GM12878 (cell line): ENCODE measurements at regions not wholly inside any gene's neighbourhood (a gene's known extent, or its start where the extent isn't known, plus 50 kb on each side); places are given as distances from the start of the nearest gene placed in this dataset.

Experiments
- ATAC-seq: fragments of 200-7000 bp; cut with Tn5 transposase; 3 replicates; pipeline ENCODE4 v1.9.1; 2020; ENCODE audit warnings: mild to moderate bottlenecking, moderate library complexity
- BruUV-seq: library from RNA; stranded (reverse); fragments of 400-500 nt; replicated peaks from 2 replicates; lab custom pipeline; 2021; lab: Mats Ljungman, UMichigan
- CTCF ChIA-PET: fragments of 300-600 bp; sonication (Branson Sonifier 250); formaldehyde crosslinking; extraction: SDS; loops from one replicate; lab custom pipeline; 2021; ENCODE audit warnings: inconsistent platforms; lab: Yijun Ruan, JAX
- POLR2A ChIA-PET: fragments of 350-600 bp; formaldehyde crosslinking; extraction: SDS; loops from one replicate; lab custom pipeline; 2021; ENCODE audit warnings: inconsistent platforms; lab: Charles Lee
- RAD21 ChIA-PET: fragments of 300-600 bp; sonication (Branson Sonifier 250); formaldehyde crosslinking; loops from one replicate; lab custom pipeline; 2023; ENCODE audit warnings: antibody characterized with exemption; ENCODE audit not compliant: unreplicated experiment; lab: Charles Lee
- SMC1A ChIA-PET: fragments of 300-600 bp; sonication (Branson Sonifier 250); formaldehyde crosslinking; loops from one replicate; lab custom pipeline; 2023; ENCODE audit not compliant: unreplicated experiment, uncharacterized antibody; lab: Charles Lee
- DNase-seq: peaks from one replicate; pipeline ENCODE4 v3.0.0-alpha.2; 2011; ENCODE audit warnings: low read depth, low spot score
- FAIRE-seq: peaks from 3 replicates; lab custom pipeline; 2011; peaks lifted over from hg19 to GRCh38; lab: Jason Lieb, UNC
- H2AFZ ChIP-seq: 2 replicates; pipeline ENCODE4 v1.6.0; 2011; ENCODE audit warnings: low read depth, low read length, control low read depth; ENCODE audit not compliant: control insufficient read depth
- H3K27ac ChIP-seq: 2 replicates; pipeline ENCODE4 v1.5.1; 2011; ENCODE audit warnings: control low read depth; ENCODE audit not compliant: control insufficient read depth, insufficient read depth
- H3K27me3 ChIP-seq, 2 experiments: replicated peaks in 1 of 2; 2 replicates each; pipeline versions ENCODE4 v1.6.0 to v1.6.1; 2011; ENCODE audit warnings: low read length in 1 of 2; ENCODE audit not compliant: control insufficient read depth in 2 of 2, insufficient read depth in 2 of 2
- H3K36me3 ChIP-seq, 2 experiments: 2 replicates each; pipeline ENCODE4 v1.5.1; 2011; ENCODE audit warnings: low read length in 1 of 2; ENCODE audit not compliant: control insufficient read depth in 2 of 2, insufficient read depth in 2 of 2
- H3K4me1 ChIP-seq: 2 replicates; pipeline ENCODE4 v1.6.1; 2011; ENCODE audit warnings: mild to moderate bottlenecking, low read length, moderate library complexity, mixed read lengths; ENCODE audit not compliant: control insufficient read depth, insufficient read depth
- H3K4me2 ChIP-seq: 2 replicates; pipeline ENCODE4 v1.6.0; 2011; ENCODE audit warnings: control low read depth; ENCODE audit not compliant: control insufficient read depth, insufficient read depth
- H3K4me3 ChIP-seq: fragments of 200-600 bp; sonication (generic); 2 replicates; pipeline ENCODE4 v1.5.1; 2016
- H3K79me2 ChIP-seq: 2 replicates; pipeline ENCODE4 v1.6.0; 2011; ENCODE audit warnings: low read length; ENCODE audit not compliant: control insufficient read depth, insufficient read depth
- H3K9ac ChIP-seq: 2 replicates; pipeline ENCODE4 v1.8.0; 2011; ENCODE audit warnings: low read length, control low read depth, mixed read lengths; ENCODE audit not compliant: control insufficient read depth, insufficient read depth
- H3K9me3 ChIP-seq: replicated peaks from 3 replicates; pipeline ENCODE4 v1.5.1; 2011; ENCODE audit warnings: mild to moderate bottlenecking, low read length; ENCODE audit not compliant: control insufficient read depth, insufficient read depth
- H4K20me1 ChIP-seq: 2 replicates; pipeline ENCODE4 v1.6.0; 2011; ENCODE audit not compliant: control insufficient read depth, insufficient read depth
- ETV6 ChIP-seq, 2 experiments: fragments of 450-650 bp in 1 of 2; IDR thresholded peaks in 1 of 2; conservative IDR thresholded peaks in 1 of 2; 2 replicates each; pipeline ENCODE4 v1.6.1; 2014; ENCODE audit warnings: antibody characterized with exemption in 1 of 2, borderline replicate concordance in 1 of 2, low read depth in 1 of 2, mild to moderate bottlenecking in 1 of 2, moderate library complexity in 1 of 2
- RAD21 ChIP-seq: IDR thresholded peaks from 2 replicates; pipeline ENCODE4 v1.6.1; 2011; ENCODE audit warnings: mild to moderate bottlenecking, low read depth, low read length, moderate library complexity; ENCODE audit not compliant: insufficient read depth
- RUNX3 ChIP-seq: IDR thresholded peaks from 2 replicates; pipeline ENCODE4 v1.6.1; 2012; ENCODE audit warnings: low read length, inconsistent platforms
- SMARCA5 ChIP-seq: fragments of 450-650 bp; IDR thresholded peaks from 2 replicates; pipeline ENCODE4 v1.6.1; 2017; ENCODE audit warnings: mild to moderate bottlenecking
- SMC3 ChIP-seq: IDR thresholded peaks from 2 replicates; pipeline ENCODE4 v1.6.1; 2011; ENCODE audit warnings: low read length, improper control_type of control experiment, borderline replicate concordance
- TCF12 ChIP-seq: IDR thresholded peaks from 2 replicates; pipeline ENCODE4 v1.6.1; 2011; ENCODE audit warnings: low read depth, mild to moderate bottlenecking, low read length
- in situ Hi-C: fragments of 300-500 bp; cut with MboI; formaldehyde crosslinking; loops from 9 replicates; pipeline ENCODE4 v1.14.3; 2018; ENCODE audit warnings: mixed read lengths
- intact Hi-C: fragments of 100-400 bp; cut with micrococcal nuclease; formaldehyde crosslinking; loops from one replicate; pipeline ENCODE4 v1.14.2; 2022; ENCODE audit not compliant: unreplicated experiment
- TF ChIP-seq, protein P1 (sequence below): fragments of 450-650 bp; IDR thresholded peaks from 2 replicates; pipeline ENCODE4 v1.6.1; 2014; ENCODE audit warnings: mild to moderate bottlenecking
- TF ChIP-seq, protein P2 (sequence below): IDR thresholded peaks from 2 replicates; pipeline ENCODE4 v1.6.1; 2011; ENCODE audit warnings: low read depth, low read length, improper control_type of control experiment, borderline replicate concordance
- TF ChIP-seq, protein P3 (sequence below): IDR thresholded peaks from 2 replicates; pipeline ENCODE4 v1.6.1; 2012; ENCODE audit warnings: low read depth, low read length, improper control_type of control experiment
- TF ChIP-seq, protein P4 (sequence below): fragments of 450-650 bp; IDR thresholded peaks from 2 replicates; pipeline ENCODE4 v1.6.1; 2017; ENCODE audit warnings: borderline replicate concordance

DNA sequence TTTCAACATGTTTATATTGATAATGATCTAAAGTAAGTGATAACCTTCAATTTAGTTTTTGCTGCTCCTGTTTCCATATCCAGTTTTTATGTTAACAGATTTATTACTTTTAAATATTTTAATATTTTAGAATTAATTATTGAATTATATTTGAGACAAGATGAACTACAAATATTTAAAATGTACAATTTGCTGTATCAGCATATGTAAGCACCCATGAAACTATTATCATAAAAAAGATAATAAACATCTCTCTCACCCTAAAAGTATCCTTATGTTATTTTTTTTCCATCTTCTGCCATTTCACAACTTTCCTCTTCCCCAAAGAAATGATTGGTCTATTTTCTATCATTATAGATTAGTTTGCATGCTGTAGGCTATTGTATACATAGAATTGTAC, 1426.6 kb upstream of the PRR20A start:
- Histone ChIP-seq H3K9me3 (no peaks in the 10 kb centered on the region), H3K4me1 (no peaks in the 10 kb centered on the region), H3K36me3 (no peaks in the 10 kb centered on the region), H3K27me3 (no peaks in the 10 kb centered on the region), H3K4me2 (no peak overlapping the region), H4K20me1 (no peaks in the 10 kb centered on the region), H2AFZ (no peak overlapping the region), H3K27ac (no peak overlapping the region), H3K9ac (no peak overlapping the region), H3K79me2 (no peaks in the 10 kb centered on the region), H3K4me3 (no peak overlapping the region)
- ChIA-PET POLR2A (no interaction called here), SMC1A (no interaction called here), CTCF (no interaction called here), RAD21 (no interaction called here)
- no TSS peak for BruUV-seq
- intact Hi-C loops = no loop called here
- ATAC-seq = no peak
- no peak for DNase-seq
- in situ Hi-C loops = no loop called here
- TF ChIP-seq SMC3 = no peak
- TF ChIP-seq, protein P1, sequence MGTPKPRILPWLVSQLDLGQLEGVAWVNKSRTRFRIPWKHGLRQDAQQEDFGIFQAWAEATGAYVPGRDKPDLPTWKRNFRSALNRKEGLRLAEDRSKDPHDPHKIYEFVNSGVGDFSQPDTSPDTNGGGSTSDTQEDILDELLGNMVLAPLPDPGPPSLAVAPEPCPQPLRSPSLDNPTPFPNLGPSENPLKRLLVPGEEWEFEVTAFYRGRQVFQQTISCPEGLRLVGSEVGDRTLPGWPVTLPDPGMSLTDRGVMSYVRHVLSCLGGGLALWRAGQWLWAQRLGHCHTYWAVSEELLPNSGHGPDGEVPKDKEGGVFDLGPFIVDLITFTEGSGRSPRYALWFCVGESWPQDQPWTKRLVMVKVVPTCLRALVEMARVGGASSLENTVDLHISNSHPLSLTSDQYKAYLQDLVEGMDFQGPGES = no peak
- no peak for TF ChIP-seq TCF12
- TF ChIP-seq RUNX3 = no peak
- TF ChIP-seq SMARCA5 = no peak
- TF ChIP-seq RAD21 = no peak
- TF ChIP-seq, protein P2, sequence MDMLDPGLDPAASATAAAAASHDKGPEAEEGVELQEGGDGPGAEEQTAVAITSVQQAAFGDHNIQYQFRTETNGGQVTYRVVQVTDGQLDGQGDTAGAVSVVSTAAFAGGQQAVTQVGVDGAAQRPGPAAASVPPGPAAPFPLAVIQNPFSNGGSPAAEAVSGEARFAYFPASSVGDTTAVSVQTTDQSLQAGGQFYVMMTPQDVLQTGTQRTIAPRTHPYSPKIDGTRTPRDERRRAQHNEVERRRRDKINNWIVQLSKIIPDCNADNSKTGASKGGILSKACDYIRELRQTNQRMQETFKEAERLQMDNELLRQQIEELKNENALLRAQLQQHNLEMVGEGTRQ = no peak
- TF ChIP-seq, protein P3, sequence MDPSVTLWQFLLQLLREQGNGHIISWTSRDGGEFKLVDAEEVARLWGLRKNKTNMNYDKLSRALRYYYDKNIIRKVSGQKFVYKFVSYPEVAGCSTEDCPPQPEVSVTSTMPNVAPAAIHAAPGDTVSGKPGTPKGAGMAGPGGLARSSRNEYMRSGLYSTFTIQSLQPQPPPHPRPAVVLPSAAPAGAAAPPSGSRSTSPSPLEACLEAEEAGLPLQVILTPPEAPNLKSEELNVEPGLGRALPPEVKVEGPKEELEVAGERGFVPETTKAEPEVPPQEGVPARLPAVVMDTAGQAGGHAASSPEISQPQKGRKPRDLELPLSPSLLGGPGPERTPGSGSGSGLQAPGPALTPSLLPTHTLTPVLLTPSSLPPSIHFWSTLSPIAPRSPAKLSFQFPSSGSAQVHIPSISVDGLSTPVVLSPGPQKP = no peak
- TF ChIP-seq, protein P4, sequence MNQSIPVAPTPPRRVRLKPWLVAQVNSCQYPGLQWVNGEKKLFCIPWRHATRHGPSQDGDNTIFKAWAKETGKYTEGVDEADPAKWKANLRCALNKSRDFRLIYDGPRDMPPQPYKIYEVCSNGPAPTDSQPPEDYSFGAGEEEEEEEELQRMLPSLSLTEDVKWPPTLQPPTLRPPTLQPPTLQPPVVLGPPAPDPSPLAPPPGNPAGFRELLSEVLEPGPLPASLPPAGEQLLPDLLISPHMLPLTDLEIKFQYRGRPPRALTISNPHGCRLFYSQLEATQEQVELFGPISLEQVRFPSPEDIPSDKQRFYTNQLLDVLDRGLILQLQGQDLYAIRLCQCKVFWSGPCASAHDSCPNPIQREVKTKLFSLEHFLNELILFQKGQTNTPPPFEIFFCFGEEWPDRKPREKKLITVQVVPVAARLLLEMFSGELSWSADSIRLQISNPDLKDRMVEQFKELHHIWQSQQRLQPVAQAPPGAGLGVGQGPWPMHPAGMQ = no peak
- TF ChIP-seq ETV6 (conservative IDR thresholded peaks at IDR 0.05 in 1 of 2, IDR thresholded peaks at IDR 0.05 in 1 of 2; ENCODE audit: borderline replicate concordance in 1 of 2, low read depth in 1 of 2) = no peak
- FAIRE-seq = no peak
